NCI-H748 treated with DMSO at 0.1 percent for 48 hours (cell line): ENCODE measurements at regions not wholly inside any gene's neighbourhood (a gene's known extent, or its start where the extent isn't known, plus 50 kb on each side); places are given as distances from the start of the nearest gene placed in this dataset.

Experiments used
- DNase-seq: peaks from one replicate; lab custom pipeline; 2025; lab: John Stamatoyannopoulos, UW

DNA sequence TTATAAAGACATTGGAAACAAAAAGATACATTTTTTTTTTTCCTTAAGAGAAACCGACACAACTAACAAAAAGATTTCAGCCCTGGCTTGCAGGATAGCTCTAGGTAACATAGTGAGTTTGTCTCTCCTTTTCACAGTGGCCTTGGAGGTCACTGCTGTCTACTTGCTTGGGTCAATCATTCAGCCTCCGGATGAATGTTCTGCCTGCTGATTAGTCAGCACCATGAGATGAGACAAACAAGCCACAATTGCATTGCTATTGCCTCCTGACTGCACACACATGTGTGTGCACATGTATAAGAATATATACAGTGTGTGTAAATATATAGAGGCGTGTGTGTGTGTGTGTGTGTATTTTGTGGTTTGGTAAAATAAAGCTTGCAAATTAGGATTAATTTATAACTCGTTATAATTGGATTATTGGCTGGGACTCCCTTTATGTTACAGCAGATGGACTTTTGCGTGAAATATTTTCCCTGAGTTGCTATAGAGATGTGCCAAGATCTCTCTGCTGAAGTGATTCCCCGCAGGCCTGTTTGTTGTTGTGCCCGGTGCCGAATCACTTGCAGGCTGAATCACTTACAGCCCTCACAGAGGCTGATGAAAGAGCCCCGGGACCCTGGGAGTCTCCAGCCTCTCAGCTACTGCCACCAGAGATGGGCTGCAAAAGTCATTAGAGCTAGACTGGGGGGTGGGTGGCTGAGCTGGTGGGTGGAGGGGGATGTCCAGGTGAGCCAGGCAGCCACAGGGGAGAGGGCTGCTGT lies 161.2 kb downstream of the FGF18 start:
- DNase-seq = no peak

DNA sequence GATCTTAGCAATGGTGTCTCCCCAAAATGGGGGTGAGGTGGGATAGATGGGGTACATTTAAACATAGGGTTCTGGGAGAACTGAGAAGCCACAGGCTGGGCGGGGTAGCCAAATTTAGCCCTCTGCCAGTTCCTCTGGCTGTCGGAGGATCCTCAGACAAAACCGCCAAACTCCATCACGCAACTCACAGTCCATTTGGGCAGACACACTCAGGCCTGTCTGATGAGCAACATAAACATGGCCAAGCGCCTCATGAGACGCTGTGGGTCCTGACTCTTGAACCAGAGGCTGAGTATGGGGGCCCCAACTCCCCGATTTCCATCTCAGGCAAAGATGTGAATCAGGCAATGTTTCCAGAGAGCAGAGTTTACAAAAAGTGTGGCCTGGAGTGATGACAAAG lies 162.3 kb downstream of the FGF18 start:
- no peak for DNase-seq

DNA sequence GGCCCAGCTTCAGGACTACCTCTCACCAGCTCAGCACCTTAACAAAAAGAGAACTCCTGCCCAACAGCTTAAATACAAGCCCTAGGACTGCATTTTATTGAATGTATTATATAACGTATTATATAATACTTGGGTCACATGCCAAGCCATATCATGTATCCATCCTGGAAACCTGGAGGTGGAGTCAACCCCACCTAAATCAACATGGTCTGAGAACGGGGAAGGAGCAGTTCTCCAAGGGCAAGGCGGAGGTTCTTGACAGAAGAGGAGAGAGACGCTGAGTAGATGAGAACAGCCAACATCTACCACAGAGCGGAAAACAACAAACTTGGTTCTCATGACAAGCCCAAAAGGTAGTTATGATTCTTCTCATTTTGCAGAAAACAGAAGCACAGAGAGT lies 163.4 kb downstream of the FGF18 start:
- DNase-seq = no peak

DNA sequence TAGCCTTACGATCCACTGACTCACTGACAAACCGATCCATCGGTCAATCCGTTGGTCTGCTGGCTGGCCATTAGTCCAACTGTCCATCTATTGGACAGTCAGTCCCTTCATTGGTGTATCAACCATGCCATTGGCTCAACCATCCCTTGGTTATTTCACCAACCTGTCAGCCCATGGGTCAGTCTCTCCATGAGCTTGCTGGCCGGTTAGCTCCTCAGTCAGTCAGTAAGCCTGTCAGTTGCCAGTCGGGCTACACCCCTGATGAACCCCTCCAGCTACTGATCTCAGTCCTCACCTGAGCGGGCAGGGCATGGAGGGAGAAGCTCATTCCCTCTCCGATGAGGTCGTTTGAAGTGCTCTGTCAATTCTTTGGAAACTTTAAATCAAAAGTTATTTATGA lies 166.5 kb downstream of the FGF18 start:
- DNase-seq = no peak

DNA sequence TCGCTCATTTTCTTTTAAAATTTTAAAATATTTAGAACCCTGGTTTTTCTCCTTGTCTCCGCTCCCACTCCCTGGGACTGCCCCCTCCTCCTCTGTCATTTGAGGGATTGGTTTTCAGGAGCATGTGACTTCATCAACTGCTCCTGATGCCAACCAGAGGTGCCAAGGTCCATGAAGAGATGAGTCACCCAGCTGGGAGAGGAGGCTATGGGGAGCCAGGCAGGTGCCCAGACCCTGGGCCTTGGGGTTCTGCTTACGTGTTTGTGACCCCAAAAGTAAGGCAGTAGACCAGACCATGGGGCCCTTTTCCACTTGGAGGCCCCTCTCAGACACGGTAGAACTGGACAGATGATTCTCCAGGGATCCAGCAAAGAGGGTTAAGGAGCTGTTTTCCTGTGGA lies 167.0 kb downstream of the FGF18 start:
- no peak for DNase-seq

DNA sequence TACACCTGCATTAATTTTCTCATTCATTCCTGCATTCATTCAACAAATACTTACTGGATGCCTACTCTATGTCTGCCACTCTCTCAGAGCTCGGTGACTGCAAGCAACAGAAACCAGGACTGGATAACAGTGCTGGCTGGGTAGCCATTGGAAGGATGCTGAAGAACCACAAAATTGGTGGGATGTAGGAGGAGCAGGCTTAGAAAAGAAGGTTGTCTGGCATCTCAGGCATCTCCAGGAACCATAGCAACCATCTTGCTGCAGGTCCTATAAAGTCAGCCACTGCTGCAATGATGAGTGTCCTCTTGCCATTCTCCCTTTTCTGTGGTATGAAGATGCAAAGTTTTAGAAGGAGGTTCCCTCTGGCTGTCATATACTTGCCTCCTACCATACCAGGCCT lies 168.6 kb downstream of the FGF18 start:
- no peak for DNase-seq

DNA sequence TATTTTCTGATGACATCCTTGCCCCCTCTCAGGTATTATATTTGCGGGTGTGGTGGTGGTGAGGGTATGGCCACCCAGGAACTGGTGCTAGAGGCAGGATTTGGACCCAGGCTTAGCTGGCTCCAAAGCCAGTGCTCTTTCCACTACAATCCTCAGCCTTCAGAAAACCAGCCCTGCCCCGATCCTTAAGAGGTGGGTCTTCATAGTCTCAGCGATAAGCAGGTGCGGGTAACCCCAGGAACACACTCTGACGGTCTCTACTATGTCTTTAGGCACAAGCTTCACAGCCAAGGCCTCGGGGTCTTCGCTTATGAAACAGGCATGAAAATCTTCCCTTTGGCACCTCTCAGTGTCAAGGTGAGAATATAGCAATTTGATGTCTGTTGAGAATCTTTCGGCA lies 169.3 kb downstream of the FGF18 start:
- no peak for DNase-seq

DNA sequence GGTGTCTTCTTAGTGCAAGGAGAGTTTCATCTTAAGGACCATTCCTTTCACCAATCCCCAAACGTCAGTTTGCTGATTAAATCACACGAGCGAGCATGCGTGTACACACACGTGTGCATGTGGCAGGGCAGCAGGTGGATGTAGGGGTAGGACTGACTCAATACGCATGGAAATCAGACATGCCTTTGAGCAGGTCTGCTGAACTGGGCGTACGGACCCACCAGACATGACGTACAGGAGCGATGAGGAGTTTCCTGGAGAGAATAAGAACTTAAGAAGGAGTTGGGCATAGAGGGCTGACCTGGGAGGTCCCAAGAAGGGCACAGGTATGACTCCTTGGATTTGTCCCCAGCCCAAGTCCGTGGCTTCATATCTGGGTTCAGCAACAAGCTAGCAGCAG lies 170.0 kb downstream of the FGF18 start:
- DNase-seq = no peak

DNA sequence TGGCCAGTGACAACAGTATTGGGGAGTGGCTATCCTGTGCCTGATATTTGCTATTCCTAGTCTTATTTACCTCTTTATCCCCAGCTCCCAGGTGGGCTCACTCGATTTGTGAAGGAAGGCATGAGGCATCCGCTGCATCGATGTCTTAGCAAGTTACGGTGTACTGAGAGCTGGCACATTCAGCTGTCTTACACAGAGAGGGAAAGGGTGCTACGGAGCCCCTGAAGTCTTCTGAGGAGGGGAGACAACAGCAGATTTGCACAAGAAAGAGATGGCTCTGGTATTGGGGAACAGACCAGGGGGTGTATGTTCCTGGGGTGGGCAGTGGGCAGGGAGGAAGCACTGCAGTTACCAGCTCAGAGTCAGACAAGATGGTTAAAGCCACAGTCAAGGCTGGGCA lies 172.6 kb downstream of the FGF18 start:
- DNase-seq = no peak

DNA sequence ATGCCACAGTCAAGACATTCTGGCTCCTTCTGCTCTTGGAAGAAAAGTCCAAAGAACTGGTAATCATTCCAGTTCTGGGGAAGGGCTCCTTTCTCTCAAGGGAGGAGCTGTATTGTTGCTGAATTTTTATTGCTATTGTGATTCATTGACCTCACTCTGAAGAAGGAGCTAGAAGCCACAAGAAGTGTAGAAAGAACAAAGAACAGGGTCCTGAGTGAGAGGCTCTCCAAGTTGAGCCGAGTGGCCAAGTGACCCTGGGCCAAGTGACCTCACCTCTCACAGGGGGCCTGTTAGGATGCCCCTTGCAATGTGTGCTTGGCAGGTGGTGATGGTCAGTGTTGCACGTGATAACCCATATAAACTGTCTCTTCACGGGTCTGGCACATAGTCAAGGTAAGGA lies 173.3 kb downstream of the FGF18 start:
- no peak for DNase-seq

DNA sequence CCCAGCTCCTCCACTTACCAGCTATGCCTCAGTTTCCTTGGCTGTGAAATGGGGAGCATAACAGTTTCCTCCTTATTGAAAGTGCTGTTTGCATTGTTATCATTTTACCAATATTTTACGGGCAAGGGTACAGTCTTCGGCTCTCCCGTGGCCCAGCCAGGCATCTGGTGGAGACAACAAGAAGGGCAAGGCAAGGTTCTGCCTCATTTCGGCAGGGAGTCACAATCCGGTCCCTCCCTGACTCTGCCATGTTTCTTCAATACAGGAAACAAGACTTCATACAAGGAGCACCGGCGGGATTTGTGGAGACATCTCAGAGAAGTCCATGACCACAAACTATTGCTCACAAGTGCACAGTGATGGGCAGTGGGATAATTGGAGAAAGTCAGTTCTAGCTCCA lies 174.0 kb downstream of the FGF18 start:
- DNase-seq = no peak

DNA sequence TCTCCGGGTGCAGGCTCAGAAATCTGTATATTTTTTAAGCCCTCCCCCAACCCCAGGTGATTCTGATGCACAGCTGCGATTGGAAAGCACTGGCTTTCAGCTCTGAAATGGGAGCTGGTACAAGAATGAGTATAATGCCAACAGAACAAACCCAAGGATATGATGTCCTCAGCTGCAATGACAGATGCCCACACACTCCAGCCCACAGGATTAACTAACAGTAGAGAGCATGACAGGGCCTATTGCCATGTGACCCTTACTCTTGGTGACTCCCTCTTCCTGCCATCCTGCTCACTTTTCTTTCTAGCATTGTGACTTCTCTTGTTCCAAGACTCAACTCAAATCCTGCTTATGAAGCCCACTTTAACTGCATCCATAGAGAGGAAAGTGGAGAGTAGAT lies 174.5 kb downstream of the FGF18 start:
- DNase-seq = no peak

DNA sequence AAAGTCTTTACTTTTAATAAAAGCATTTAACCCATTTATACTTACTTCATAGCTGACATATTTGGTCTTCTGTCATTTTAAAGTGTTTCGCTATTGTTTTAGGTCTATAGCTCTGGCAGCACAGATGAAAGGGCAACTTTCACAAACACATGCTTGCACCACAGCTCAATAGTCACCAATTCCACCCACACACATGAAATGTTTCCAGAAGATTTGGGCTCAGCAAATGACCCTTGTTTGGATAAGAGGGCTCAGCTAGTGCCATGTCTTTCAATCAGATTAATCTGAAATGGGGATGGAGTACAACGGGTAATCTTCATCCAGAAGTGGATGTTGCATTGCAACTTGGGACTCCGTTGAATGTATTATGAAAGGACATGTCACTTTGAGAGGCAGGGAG lies 176.0 kb downstream of the FGF18 start:
- no peak for DNase-seq

DNA sequence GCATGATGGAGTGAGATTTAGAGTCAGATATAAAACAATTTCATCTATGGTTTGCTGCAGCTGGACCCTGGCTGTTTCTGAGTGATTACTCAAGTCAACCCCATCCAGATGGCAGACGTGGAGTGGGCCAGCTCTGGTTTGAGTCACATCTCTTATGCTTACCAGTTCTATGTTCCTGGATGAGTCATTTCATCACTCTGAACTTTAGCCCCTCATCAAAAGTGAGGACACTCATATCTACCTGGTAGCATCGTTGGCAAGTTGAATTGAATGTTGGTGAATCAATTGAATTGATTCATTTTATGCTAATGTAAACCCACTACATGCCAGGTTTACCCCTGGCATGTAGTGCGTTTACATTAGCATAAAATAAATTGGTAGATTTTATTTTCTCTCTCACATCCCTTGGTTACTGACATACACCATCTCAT lies 176.4 kb downstream of the FGF18 start:
- no peak for DNase-seq

DNA sequence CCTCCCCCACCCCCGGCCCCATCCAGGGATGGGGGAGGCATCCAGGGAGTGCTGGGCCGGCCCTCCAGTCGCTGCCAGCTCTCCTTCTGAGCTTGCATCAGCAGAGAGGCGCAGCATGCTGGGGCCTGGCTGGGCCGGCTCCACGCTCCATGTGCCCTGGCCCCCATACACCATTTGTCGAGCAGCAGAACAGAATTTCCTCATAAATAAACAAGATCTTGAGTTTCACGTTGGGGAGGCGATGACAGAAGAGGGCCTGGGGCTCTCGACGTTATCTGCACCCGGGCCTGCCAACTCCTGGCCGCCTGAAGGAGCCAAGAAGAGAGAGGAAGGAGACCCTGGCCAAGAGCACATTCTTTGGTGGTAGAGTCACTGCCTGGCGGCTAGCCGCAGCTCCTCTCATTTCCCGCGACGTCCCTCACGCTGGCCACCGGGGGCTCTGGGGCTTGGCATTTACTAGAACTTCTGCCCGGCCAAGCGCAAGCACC lies 177.0 kb downstream of the FGF18 start:
- no peak for DNase-seq

DNA sequence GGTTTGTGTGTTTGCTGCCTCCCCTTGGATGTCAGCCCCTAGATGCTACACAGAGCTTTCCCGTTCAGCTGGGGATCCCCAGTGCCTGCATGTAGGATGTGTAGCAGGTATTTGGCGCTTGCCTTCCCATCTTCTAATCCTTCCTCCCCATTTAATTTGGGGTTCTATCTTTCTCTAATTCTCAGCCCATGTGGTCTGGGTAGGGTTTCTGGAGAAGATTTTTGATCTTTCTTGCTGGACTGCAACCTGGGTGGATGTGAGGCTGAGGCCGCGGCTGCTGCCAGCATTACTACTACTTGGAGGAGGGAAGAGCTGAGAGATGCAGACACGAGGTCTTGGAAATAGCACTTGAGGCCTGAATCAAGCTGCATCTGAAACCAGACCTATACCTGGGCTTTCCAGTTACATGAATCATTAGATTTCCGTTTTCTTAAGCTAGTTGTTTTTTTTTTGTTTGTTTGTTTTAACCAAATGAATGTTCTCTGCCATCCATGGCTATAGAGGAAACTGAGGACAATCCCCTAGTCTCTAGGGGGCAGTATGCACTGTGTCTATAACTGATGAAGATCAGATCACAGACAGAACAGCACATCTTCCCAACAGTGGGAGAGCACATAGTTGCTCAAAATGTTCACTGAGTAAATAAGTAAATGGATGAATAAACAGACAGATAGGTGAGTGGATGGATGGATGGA lies 178.6 kb downstream of the FGF18 start:
- no peak for DNase-seq

DNA sequence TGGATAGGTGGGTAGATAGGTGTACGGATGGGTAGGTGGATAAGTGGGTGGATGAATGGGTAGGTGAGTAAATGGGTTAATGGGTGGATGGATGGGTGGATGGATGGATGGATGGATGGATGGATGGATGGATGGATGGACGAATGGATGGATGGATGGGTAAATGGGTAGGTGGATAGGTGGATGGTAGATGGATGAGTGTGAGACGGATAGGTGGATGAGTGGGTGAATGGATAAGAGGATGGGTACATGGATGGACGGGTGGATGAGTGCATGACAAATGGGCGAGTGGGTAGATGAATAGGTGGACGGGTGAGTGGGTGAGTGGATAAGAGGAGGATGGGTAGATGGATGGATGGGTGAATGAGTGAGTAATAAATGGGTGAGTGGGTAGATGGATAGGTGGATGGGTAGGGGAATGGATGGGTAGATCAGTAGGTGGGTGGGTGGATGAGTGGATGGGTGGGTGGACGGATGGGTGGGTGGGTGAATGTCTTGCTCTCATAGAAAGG lies 179.2 kb downstream of the FGF18 start:
- DNase-seq = no peak

DNA sequence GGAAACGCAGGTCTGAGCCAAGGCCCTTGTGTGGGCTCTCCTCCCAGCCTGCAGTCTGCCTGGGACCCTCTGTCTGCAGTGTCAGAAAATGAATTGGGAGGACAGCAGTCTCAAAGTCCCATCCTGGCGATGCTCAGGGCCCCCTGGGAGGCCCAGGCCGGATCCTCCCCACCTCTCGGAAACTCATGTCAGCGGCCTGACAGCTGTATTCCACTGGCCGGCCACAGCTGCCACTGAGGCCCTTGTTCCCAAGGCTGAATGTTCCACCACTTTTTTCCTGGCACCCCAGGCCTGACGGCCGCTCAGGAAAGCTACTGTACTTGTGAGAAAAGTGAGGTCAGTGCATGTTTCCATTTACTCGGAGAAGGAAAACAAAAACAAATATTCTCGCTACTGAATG lies 180.0 kb downstream of the FGF18 start:
- no peak for DNase-seq

DNA sequence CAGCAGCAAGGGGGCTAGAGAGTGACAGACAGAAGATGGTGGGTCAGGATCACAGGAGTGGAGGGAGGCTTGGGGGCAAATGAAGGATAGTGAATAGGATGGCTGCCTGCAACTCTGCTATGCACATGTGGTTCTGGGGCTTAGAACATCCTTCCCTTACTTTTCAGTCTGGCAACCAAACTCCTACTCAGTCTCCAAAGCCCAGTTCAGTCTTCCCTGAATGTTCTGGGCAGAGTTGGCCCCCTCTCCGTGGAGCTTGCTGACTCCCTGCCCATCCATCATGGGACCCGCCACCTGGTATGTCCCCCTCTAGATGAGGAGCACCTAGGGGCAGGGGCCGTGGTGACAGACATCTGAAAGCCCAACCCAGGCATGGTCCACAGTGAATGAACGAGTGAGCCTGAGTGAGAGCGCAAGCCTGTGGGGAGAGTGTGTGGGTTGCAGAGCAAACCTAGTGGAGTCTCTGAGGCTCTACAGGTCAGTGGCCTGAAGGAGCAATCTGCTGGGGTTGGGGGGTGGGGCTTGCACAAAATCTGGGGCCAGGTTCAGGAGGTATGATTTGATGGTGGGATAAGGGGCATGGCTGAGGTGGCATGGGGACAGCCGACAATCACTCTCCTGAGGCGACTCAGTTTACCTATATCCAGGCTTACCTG lies 180.6 kb downstream of the FGF18 start:
- DNase-seq = no peak

DNA sequence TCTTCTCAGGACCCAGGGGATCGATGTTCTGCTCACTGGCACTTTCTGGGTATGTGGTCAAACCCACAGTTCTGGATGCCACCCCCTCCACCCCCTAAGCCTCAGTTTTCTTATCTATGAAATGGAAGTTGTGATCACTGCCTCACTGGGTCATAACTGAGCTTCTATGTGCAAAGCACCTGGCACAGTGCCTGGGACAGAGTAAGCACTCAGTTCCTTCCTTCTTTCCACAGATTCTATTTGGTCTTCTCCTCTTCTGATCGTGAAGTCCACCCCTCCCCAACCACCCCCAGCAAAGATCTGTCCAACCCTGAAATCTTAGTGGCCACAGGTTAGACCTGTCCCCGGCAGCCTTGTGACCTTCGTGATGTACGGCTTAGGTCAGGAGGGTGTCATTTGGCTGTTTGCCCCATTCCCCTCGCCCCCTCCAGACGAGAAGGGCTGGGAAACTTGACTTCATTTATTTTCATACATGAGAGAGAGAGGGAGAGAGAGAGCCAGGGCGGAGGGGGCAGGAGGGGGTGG lies 181.4 kb downstream of the FGF18 start:
- DNase-seq = no peak

DNA sequence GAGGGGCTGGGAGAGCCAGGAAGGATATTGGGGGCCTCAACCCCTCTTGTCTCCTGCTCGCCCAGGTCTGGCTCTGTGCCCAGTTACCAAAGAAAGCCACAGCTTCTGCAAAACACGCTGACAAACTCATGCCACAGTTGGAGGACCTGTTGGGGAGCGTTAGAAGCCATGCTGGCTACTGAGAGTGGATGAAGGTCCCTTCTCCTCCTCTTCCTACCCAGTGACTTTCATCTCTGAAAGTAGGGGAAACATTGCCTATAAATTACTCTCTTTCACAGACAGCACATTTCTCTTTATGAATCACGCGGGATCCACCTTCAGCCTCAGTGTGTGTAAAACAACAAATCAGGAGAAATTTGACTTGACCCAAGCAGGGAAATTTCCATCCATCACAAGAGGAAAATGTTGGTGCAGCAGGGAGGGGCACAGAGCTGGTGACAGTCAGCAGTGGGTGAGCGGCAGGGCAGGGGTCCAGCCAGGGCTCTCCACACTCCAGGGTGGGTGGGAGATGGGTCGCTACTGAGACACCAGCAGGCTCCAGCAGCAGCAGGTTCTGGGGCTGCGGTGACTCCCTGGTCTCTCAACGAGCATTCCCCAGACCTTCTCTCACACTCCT lies 181.9 kb downstream of the FGF18 start:
- no peak for DNase-seq

DNA sequence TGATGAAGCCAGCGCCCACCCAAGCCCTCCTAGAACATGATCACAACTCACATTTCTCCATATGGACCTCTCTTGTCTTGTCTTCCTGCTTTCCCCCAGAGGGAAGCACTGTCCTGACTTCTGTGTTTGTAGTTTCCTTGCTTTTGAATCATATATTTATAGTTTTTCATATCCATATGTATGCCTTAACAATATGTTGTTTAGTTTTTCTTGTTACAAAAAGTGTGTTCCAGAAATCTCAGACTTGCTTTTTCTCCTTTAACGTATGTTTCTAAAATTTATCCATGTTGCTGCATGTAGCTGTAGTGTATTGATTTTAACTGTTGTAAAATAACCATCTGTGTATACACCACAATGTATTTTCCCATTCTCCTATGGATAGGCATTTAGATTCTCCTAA lies 182.0 kb upstream of the SMIM23 start:
- DNase-seq = no peak
